ENCODE measurements at regions not wholly inside any gene's neighbourhood (a gene's known extent, or its start where the extent isn't known, plus 50 kb on each side); places are given as distances from the start of the nearest gene placed in this dataset.

GRCh38 chr10:107420196-107420595, 255.7 kb upstream of the SORCS1 start:
- no peaks in the 10 kb centered on the region for H3K79me2 ChIP-seq (ENCODE audit: control insufficient read depth in 1 of 2, insufficient read depth in 2 of 2, low read length in 2 of 2)
- no peak overlapping the region for H3K18ac ChIP-seq (ENCODE audit: extremely low read depth, low read length)
- no peak overlapping the region for H3K4me2 ChIP-seq (ENCODE audit: insufficient read depth in 1 of 2, low read depth in 2 of 2, low read length in 2 of 2)
- no peak overlapping the region for H3K4ac ChIP-seq (replicated peaks; ENCODE audit: insufficient read length, low read depth, low read length)
- no peaks in the 10 kb centered on the region for H3K9me3 ChIP-seq (ENCODE audit: insufficient read depth in 2 of 2, low read depth in 1 of 2, low read length in 1 of 2)
- H2AK5ac ChIP-seq (ENCODE audit: low read depth, low read length), result no peak overlapping the region
- no peaks in the 10 kb centered on the region for H3K27me3 ChIP-seq (replicated peaks in 1 of 4; ENCODE audit: control insufficient read depth in 3 of 4, extremely low read depth in 1 of 4, insufficient read depth in 3 of 4, low read length in 3 of 4)
- H3K23ac ChIP-seq (ENCODE audit: insufficient read length), result no peak overlapping the region
- H2BK15ac ChIP-seq (ENCODE audit: low read length), result no peak overlapping the region
- H3K4me1 ChIP-seq (replicated peaks in 1 of 4; ENCODE audit: control insufficient read depth in 3 of 4, insufficient read depth in 4 of 4, low read length in 3 of 4), result no peaks in the 10 kb centered on the region
- POLR2A ChIA-PET (ENCODE audit: partially characterized antibody), result no interaction called here
- no peak overlapping the region for H4K8ac ChIP-seq (ENCODE audit: extremely low read depth, insufficient read depth, low read length)
- no peak overlapping the region for H2BK5ac ChIP-seq (ENCODE audit: low read depth, low read length)
- H4K91ac ChIP-seq (replicated peaks; ENCODE audit: insufficient read length, low read length), result no peak overlapping the region
- no peak overlapping the region for H2BK20ac ChIP-seq (ENCODE audit: low read length)
- no peak overlapping the region for H2AFZ ChIP-seq (ENCODE audit: low read length)
- FAIRE-seq (no peak), DNase-seq (ENCODE audit: low read depth in 1 of 2, low spot score in 2 of 2) (no peak)
- no peak overlapping the region for H2BK120ac ChIP-seq (replicated peaks; ENCODE audit: low read depth, low read length)
- no peak overlapping the region for H2BK12ac ChIP-seq (ENCODE audit: low read depth, low read length)
- no peak overlapping the region for H4K5ac ChIP-seq (ENCODE audit: insufficient read length, low read depth, low read length)
- no peak overlapping the region for H3K27ac ChIP-seq (ENCODE audit: low read depth, low read length)
- no peaks in the 10 kb centered on the region for H3K23me2 ChIP-seq (ENCODE audit: low read depth, low read length)
- H3K79me1 ChIP-seq (ENCODE audit: low read depth, low read length), result no peaks in the 10 kb centered on the region
- H3K14ac ChIP-seq (ENCODE audit: insufficient read length), result no peak overlapping the region
- 90% methylated on average over 3 of the region's 3 CpGs; no CpG with 5 or more reads in 1 of the 2 experiments for WGBS, 2 experiments (ENCODE audit: extremely low coverage in 1 of 2, insufficient coverage in 1 of 2, insufficient read length in 1 of 2, insufficient replicate concordance in 2 of 2, low coverage in 1 of 2, low lambda C conversion rate in 2 of 2, missing lambda C conversion rate in 1 of 2)
- no peaks in the 10 kb centered on the region for H4K20me1 ChIP-seq (replicated peaks in 1 of 2; ENCODE audit: control insufficient read depth in 1 of 2, insufficient read depth in 2 of 2, low read length in 2 of 2)
- no peak overlapping the region for H3K4me3 ChIP-seq (ENCODE audit: extremely low read depth in 1 of 4, insufficient read depth in 2 of 4, low read depth in 3 of 4, low read length in 4 of 4)
- no peak overlapping the region for H3K56ac ChIP-seq (replicated peaks; ENCODE audit: insufficient read length, low read depth, low read length)
- CTCF ChIA-PET (ENCODE audit: partially characterized antibody), result no interaction called here
- H3K36me3 ChIP-seq (ENCODE audit: control insufficient read depth in 2 of 4, insufficient read depth in 4 of 4, low read length in 3 of 4), result no peaks in the 10 kb centered on the region
- H3K9ac ChIP-seq (replicated peaks in 1 of 4; ENCODE audit: extremely low read depth in 1 of 4, low read depth in 3 of 4, low read length in 3 of 4), result no peak overlapping the region
- TF ChIP-seq, protein P1, sequence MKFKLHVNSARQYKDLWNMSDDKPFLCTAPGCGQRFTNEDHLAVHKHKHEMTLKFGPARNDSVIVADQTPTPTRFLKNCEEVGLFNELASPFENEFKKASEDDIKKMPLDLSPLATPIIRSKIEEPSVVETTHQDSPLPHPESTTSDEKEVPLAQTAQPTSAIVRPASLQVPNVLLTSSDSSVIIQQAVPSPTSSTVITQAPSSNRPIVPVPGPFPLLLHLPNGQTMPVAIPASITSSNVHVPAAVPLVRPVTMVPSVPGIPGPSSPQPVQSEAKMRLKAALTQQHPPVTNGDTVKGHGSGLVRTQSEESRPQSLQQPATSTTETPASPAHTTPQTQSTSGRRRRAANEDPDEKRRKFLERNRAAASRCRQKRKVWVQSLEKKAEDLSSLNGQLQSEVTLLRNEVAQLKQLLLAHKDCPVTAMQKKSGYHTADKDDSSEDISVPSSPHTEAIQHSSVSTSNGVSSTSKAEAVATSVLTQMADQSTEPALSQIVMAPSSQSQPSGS (IDR thresholded peaks at IDR 0.05; ENCODE audit: low read length), result no peak
